ENCODE measurements at regions not wholly inside any gene's neighbourhood (a gene's known extent, or its start where the extent isn't known, plus 50 kb on each side); places are given as distances from the start of the nearest gene placed in this dataset.

DNA sequence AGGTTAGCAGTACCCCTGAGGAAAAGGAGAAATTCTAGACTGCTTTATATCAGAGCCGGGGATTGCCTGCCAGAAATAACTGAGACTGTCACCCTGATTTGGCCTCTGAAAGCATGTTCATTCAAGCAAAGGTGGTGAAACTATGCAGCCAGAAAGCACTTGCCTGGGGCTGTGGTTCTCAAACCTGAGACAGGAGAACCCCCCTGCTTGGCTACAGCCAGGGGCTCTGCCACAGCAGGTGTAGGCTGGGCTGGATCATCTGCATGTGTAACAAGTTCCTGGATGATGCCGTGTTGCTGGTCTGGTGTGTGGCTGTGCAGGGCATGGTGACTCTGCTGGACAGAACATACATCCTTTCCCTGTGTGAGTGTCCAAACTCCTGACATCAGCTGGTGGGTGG is 157.8 kb downstream of the NXNL2 start:
- 100% methylated on average over 2 of the region's 2 CpGs for WGBS (ENCODE audit: insufficient coverage)
- H3K4me1 ChIP-seq (ENCODE audit: control insufficient read depth in 1 of 2, insufficient read depth in 2 of 2, low read length in 2 of 2): no peaks in the 10 kb centered on the region
- Mint-ChIP-seq H3K36me3 (no peaks in the 10 kb centered on the region), H3K27me3 (ENCODE audit: low read depth in 3 of 3) (peaks cover 3 to 12% (median 7%) of the 10 kb centered on the region in 3 donors), H3K27ac (no peak overlapping the region), H3K4me1 (no peaks in the 10 kb centered on the region), H3K9me3 (peaks cover 2 to 13% (median 10%) of the 10 kb centered on the region in 7 donors), H3K4me3 (no peak overlapping the region)
- H3K4me2 ChIP-seq (replicated peaks; ENCODE audit: extremely low read depth, low read length, poor library complexity, severe bottlenecking): no peak overlapping the region
- no peaks in the 10 kb centered on the region for H3K36me3 ChIP-seq (replicated peaks in 1 of 2; ENCODE audit: control insufficient read depth in 1 of 2, insufficient read depth in 2 of 2, low read length in 2 of 2)
- H3K9ac ChIP-seq (ENCODE audit: insufficient read depth, low read length, poor library complexity, severe bottlenecking): no peak overlapping the region
- no peak overlapping the region for H2AFZ ChIP-seq (ENCODE audit: insufficient read depth, low read depth, low read length, poor library complexity, severe bottlenecking)
- TF ChIP-seq, protein P1, sequence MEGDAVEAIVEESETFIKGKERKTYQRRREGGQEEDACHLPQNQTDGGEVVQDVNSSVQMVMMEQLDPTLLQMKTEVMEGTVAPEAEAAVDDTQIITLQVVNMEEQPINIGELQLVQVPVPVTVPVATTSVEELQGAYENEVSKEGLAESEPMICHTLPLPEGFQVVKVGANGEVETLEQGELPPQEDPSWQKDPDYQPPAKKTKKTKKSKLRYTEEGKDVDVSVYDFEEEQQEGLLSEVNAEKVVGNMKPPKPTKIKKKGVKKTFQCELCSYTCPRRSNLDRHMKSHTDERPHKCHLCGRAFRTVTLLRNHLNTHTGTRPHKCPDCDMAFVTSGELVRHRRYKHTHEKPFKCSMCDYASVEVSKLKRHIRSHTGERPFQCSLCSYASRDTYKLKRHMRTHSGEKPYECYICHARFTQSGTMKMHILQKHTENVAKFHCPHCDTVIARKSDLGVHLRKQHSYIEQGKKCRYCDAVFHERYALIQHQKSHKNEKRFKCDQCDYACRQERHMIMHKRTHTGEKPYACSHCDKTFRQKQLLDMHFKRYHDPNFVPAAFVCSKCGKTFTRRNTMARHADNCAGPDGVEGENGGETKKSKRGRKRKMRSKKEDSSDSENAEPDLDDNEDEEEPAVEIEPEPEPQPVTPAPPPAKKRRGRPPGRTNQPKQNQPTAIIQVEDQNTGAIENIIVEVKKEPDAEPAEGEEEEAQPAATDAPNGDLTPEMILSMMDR (IDR thresholded peaks at IDR 0.05): no peak
- H4K20me1 ChIP-seq (ENCODE audit: insufficient read depth, low read length): no peaks in the 10 kb centered on the region
- no peaks in the 10 kb centered on the region for H3K79me2 ChIP-seq (ENCODE audit: insufficient read depth, low read length)
- intact Hi-C loops (cut with micrococcal nuclease): no loop called here
- no peaks in the 10 kb centered on the region for H3K27me3 ChIP-seq (ENCODE audit: control insufficient read depth in 2 of 2, insufficient read depth in 2 of 2, low read length in 2 of 2)
- no peak for DNase-seq
- no peak overlapping the region for H3K27ac ChIP-seq (ENCODE audit: low read depth in 1 of 2, low read length in 2 of 2)
- no peak overlapping the region for H3K4me3 ChIP-seq (replicated peaks in 1 of 3; ENCODE audit: low read depth in 2 of 3, low read length in 3 of 3)
- peaks cover 0 to 4% of the 10 kb centered on the region in 2 donors for H3K9me3 ChIP-seq (replicated peaks in 1 of 2; ENCODE audit: control insufficient read depth in 1 of 2, insufficient read depth in 1 of 2, low read length in 2 of 2)

DNA sequence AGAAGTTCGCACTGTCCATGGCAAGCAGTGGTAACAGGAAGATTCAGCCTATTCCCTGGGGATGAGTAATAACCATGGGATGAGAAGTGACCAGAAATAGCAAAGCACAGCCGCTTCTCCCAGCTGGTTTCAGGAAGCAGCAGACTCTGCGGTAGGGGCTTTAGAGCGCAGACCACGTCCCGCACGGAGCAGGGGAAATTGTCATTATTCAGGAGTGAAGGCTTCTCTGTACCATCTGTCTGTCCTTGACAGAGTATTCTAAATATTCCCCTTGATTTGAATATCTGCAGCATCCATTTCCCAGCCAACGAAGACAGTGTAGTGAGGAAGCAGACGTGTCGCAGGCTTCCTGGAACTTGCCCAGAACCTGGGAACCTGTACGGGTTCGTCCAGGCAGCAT is 159.6 kb downstream of the NXNL2 start:
- Mint-ChIP-seq H3K4me1 (no peaks in the 10 kb centered on the region), H3K9me3 (peaks cover 0 to 13% (median 9%) of the 10 kb centered on the region in 7 donors), H3K36me3 (no peaks in the 10 kb centered on the region), H3K4me3 (no peak overlapping the region), H3K27me3 (ENCODE audit: low read depth in 3 of 3) (peaks cover 6 to 15% (median 7%) of the 10 kb centered on the region in 3 donors), H3K27ac (no peak overlapping the region)
- no peak for DNase-seq
- Histone ChIP-seq H3K27me3 (ENCODE audit: control insufficient read depth in 2 of 2, insufficient read depth in 2 of 2, low read length in 2 of 2) (no peaks in the 10 kb centered on the region), H3K4me1 (ENCODE audit: control insufficient read depth in 1 of 2, insufficient read depth in 2 of 2, low read length in 2 of 2) (no peaks in the 10 kb centered on the region), H4K20me1 (ENCODE audit: insufficient read depth, low read length) (no peaks in the 10 kb centered on the region), H3K4me2 (replicated peaks; ENCODE audit: extremely low read depth, low read length, poor library complexity, severe bottlenecking) (no peak overlapping the region), H3K79me2 (ENCODE audit: insufficient read depth, low read length) (no peaks in the 10 kb centered on the region), H3K9ac (ENCODE audit: insufficient read depth, low read length, poor library complexity, severe bottlenecking) (no peak overlapping the region), H2AFZ (ENCODE audit: insufficient read depth, low read depth, low read length, poor library complexity, severe bottlenecking) (no peak overlapping the region), H3K9me3 (replicated peaks in 1 of 2; ENCODE audit: control insufficient read depth in 1 of 2, insufficient read depth in 1 of 2, low read length in 2 of 2) (peaks cover 0 to 4% of the 10 kb centered on the region in 2 donors), H3K4me3 (replicated peaks in 1 of 3; ENCODE audit: low read depth in 2 of 3, low read length in 3 of 3) (no peak overlapping the region), H3K27ac (ENCODE audit: low read depth in 1 of 2, low read length in 2 of 2) (no peak overlapping the region), H3K36me3 (replicated peaks in 1 of 2; ENCODE audit: control insufficient read depth in 1 of 2, insufficient read depth in 2 of 2, low read length in 2 of 2) (no peaks in the 10 kb centered on the region)
- TF ChIP-seq, protein P1 (IDR thresholded peaks at IDR 0.05): no peak
- intact Hi-C loops (cut with micrococcal nuclease): no loop called here
- 75% methylated on average over 8 of the region's 12 CpGs for WGBS (ENCODE audit: insufficient coverage)

Data from CD14-positive monocyte (primary cell).